Right ventricle myocardium superior (tissue), 1 donor: ENCODE measurements at regions not wholly inside any gene's neighbourhood (a gene's known extent, or its start where the extent isn't known, plus 50 kb on each side); places are given as distances from the start of the nearest gene placed in this dataset.

Experiments
- ATAC-seq: fragments of 200-7000 bp; cut with Tn5 transposase; one replicate; pipeline ENCODE4 v1.9.1; 2020; ENCODE audit warnings: mild to moderate bottlenecking; ENCODE audit not compliant: poor library complexity
- DNase-seq: peaks from one replicate; pipeline ENCODE4 v3.0.0-alpha.2; 2020
- intact Hi-C: fragments of 100-400 bp; cut with DNase I; formaldehyde crosslinking; loops from one replicate; pipeline ENCODE4 v1.11.2; 2022
- donor health status: DM: no; HTN: yes; CAD: no; lungs with severe emphysema.

GRCh38 chr2:120825370-120826259 lies 89.9 kb downstream of the GLI2 start:
- peak; percentile 84 for DNase-seq
- peak; percentile 83 for ATAC-seq
- intact Hi-C loops: no loop called here

- DNase-seq: no peak
- no peak for ATAC-seq
- intact Hi-C loops: no loop called here
These were observed 90.6 kb downstream of the GLI2 start for GRCh38 chr2:120826260-120826648.

GRCh38 chr2:120826716-120827410 lies 91.2 kb downstream of the GLI2 start:
- ATAC-seq (peak; percentile 55), DNase-seq (no peak)
- intact Hi-C loops: no loop called here

DNA sequence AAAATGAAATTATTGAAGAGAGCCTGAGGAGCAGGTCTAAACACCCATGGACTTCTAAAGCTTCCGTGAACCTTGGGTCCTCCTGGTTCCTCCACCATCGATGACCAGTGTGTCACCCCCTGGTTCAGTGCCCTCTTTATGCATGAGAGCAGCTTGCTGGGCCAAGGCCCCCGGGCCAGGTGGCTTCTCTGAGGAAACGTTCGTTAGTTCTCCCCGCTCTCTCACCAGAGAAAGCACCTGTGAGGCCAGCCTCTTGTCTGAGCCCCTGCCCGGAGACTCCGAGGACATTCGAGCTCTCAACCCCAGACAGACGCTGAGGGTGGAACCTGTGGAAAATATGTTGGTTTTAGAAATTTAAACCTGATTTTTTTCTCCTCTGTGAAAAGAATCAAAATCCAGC lies 92.4 kb downstream of the GLI2 start:
- ATAC-seq (no peak), DNase-seq (no peak)
- intact Hi-C loops: no loop called here

DNA sequence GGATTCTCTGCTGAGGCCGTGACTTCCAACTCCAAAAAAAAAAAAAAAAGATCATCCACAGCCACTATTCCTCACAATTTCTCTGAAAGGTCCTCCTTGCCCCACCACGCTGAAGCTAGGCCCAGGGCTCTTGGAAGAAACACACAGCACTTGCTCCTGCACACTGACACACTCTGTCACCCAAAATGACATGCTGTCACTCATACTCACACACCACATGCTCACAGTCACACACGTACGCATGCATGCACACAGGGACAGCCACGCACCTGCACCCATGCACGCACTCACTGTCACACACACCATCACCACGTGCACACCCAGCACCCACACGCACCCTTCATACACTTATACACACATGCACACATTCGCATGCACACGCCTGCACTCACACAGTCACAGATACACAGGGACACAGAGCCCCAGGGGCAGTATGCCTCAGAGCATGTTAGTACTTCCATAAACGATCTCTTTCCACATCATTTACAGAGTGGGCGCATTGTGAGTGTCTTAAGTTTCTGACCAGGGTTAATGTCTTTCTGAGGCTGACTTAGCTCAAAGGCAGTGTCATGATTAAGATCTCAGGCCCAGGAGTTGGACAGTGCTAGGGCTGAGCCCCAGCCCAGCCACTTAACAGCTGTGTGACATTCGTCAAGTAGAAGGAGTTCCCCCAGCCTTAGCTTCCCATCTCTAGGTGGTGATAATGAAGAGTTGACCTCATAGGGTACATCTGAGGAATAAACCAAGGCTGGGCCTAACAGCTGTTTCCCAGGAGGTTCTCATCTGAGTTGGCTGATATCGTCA lies 93.4 kb downstream of the GLI2 start:
- DNase-seq (no peak), ATAC-seq (no peak)
- intact Hi-C loops: no loop called here

- intact Hi-C loops: no loop called here
- DNase-seq (no peak), ATAC-seq (no peak)
These were observed 94.0 kb downstream of the GLI2 start for GRCh38 chr2:120829633-120830025.

DNA sequence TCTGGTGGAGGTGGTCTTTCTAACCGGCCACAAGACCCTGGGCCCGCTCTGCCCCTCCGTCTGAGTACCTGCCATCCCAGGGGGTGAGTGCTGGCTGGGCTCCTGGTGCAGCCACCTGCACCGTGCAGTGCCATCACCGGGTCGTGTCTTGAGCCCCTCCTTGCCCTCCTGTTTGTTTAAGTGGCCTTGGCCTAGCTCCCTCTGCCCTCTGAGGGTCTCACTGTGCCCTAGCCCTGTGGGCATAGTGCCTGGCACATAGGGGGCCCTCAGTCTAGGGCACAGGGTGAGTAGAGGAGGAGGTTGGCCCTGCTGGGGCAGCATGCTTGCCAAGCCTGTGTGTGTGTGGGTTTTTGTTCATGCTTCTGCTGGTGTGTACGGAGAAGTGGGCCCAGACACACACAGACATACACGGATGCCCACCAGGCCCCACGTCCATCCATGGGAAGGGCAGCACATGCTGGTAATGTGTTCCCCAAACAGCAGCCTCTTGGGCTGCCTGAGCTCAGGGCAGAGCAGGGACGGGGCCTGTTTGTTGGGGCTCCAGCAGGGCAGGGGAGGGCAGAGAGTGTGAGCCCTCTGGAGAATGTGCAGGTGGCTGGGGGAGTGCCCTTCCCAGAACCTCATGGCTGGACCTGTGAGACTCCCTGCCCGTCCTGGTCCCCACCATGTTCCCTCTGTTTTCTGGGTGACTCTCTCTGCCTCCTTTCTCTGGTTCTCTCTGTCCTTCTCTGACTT lies 94.6 kb downstream of the GLI2 start:
- no peak for ATAC-seq
- intact Hi-C loops: no loop called here

GRCh38 chr2:120831086-120831485 lies 95.4 kb downstream of the GLI2 start:
- intact Hi-C loops: no loop called here
- ATAC-seq (peak; percentile 41), DNase-seq (no peak)

More for the DNA sequence above, 94.6 kb downstream of the GLI2 start:
- no peak for DNase-seq

DNA sequence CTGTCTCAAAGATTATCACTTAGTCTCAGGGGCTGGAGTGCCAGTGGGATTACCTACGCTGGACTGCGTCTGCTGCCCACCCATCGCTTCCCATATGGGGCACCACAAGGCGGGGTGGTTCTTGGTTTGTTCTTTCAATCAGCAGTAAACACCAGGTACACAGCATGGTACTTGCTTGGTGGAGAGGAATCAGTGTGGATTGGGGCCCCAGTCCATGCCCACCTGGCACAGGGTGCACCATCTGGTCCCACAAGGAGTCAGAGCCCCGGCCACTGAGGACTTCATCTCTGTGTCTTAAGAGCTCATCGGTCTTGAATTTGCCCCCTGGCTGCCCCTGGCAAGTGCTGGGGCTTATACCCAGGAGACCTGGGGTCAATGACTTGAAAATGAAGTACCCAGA lies 96.2 kb downstream of the GLI2 start:
- intact Hi-C loops: no loop called here
- DNase-seq: no peak
- no peak for ATAC-seq

DNA sequence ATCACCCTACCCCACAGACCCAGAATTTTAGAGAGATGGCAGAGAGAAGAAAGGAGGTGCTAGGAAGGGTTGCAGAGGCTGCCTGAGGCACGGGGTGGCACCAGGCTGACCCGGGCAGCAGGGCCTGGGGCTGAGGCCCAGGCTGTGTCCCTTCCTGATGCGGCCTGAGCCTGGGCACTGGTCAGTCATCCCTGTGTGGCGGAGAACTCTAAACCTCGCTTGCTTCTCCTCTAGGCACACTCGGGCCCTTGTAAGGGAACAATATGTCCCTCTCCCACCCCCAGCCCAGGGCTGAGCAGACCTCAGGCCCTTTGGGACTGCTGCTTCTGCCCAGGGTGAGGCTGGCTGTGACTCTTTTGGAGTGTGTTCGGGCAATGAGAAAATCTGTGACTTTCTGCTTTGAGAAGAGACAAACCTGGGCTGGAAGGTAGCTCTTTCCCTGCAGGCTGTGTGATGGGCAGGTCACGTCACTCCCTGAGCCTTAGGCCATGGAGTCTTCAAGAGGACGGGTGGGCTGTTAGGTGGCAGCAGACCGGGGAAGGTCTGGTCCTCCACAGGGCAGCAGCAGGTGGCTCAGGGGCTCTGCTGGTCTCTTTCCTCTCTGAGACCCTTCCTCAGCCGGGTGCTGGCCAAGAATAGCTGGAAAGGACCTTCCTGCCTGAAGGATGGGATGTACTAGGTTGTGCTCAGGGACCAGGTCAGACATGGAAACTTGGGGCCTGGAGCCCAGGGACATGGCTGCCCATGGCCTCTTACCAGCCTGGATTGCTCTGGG lies 96.8 kb downstream of the GLI2 start:
- DNase-seq (no peak), ATAC-seq (no peak)
- intact Hi-C loops: no loop called here

GRCh38 chr2:120833127-120833675 lies 97.5 kb downstream of the GLI2 start:
- intact Hi-C loops: no loop called here
- DNase-seq: no peak
- no peak for ATAC-seq

DNA sequence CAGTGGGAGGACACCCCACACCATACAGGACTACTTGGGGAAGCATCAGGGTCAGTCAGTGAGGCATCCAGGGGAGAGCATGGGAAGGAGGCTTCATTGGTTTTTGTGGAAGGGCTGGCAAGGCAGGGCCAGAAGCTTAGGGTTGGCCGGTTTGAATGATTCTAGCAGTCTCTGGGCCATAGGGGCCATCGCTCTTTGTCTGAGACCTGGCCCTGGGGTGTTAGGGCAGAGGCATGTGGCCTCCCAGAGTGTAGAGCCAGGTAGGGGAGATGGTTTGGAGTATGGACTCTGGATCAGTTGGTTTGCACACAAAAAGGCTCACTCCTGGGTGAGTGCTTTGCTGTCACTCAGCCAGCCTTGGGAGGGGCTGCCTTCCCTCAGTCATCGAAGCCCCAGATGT lies 98.5 kb downstream of the GLI2 start:
- ATAC-seq: no peak
- intact Hi-C loops: no loop called here
- DNase-seq: no peak

GRCh38 chr2:120836281-120836680 lies 100.6 kb downstream of the GLI2 start:
- DNase-seq: no peak
- intact Hi-C loops: no loop called here
- ATAC-seq: no peak

GRCh38 chr2:120840795-120841487 lies 105.3 kb downstream of the GLI2 start:
- intact Hi-C loops: no loop called here
- DNase-seq: no peak
- no peak for ATAC-seq

DNA sequence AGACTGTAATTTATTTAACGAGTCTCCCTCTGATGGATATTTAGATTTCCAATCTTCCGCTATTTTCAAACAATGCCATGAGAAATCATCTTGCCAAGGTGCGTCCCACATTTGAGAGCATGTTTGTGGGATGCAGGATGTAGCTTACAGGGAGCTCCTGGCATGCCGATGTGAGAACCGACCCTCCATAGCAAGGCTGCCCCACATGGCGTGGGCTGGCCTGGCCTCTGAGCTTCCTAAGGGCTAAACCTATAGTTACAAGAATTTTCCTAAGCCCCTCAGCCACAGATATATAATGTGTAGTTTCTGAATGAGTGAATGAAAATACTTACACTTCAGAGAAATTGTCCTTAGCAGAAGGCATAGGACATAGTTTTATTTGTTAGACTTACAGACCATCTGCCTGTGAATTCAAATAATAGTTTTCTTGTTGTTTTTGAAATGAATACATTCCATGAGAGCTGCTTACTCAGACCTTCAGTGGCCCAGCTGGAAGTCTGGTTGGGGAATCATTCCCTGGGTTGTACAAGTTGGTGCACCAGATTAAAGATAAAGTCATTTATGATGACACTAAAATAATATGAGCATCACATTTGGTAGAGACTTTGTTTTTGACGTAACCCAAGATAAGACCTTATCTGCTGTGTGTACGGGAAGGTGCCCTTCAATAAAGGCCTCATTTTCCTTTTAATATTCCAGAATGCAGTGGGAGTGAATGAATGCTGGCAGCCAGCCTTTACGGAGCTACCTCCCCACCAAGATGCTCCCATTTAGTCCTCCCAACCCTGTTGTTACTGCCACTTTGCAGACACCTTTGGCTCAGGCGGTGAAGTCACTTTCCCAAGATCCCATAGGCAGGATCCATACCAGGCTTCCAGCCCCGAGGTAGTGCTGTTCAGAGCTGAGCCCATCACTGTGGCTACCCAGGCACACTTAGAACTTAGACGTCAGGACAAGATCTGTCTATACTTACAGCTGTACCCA lies 107.1 kb downstream of the GLI2 start:
- ATAC-seq (no peak), DNase-seq (no peak)
- intact Hi-C loops: no loop called here

- intact Hi-C loops: no loop called here
- ATAC-seq: no peak
- no peak for DNase-seq
These were observed 108.5 kb downstream of the GLI2 start for GRCh38 chr2:120844070-120844738.
